Fibroblast of skin of left quadriceps (primary cell): ENCODE measurements at regions not wholly inside any gene's neighbourhood (a gene's known extent, or its start where the extent isn't known, plus 50 kb on each side); places are given as distances from the start of the nearest gene placed in this dataset.
"Not testable (repeated sequence)": the region's sequence is repeated elsewhere in the genome, so short reads cannot be mapped to it uniquely, and the experiment has no call there.

Experiments used
- DNase-seq, 2 experiments: peaks; one replicate each; pipeline ENCODE4 v3.0.0-alpha.2; 2013; ENCODE audit warnings: low read depth in 2 of 2

GRCh38 chr14:30158299-30158698, 230.7 kb upstream of the PRKD1 start:
- no peak for DNase-seq

DNA sequence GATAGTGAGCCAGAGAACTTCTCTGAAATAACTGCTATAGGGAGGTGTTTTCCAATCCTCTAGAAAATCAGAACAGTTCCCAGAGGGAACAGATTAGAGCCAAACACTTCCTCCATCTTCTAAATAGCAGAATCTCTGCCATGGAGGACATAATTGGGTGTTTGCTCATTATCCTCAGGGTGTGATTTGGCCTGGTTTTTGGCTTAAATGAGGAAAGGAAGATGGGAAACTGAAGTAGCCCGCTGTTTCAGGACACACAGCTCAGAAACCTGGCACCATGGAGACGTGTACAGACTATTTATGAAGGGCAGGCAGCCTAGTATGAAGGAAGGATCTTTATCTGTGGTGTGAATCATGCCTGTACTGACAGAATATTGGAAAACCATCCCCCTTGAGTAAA, 231.7 kb upstream of the PRKD1 start:
- DNase-seq: no peak

- DNase-seq: no peak
Observed at GRCh38 chr14:30160608-30161007, 233.0 kb upstream of the PRKD1 start.

DNA sequence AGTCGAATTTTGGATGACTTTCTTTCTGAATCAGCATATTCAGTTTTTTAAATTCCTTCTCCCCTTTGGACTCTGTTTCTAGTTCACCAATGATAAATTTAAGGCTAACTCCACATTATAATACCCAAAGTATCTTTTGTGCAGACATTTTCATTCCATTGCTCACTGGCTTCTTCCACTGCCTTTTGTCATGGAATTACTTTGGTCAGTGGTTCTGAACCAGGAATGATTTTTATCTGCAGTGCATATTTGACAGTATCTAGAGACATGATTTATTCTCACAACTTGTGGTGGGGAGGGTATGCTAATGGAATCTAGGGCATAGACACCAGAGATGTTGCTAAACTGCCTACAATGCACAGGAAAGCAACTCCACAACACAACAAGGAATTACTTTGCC, 234.4 kb upstream of the PRKD1 start:
- no peak for DNase-seq

DNA sequence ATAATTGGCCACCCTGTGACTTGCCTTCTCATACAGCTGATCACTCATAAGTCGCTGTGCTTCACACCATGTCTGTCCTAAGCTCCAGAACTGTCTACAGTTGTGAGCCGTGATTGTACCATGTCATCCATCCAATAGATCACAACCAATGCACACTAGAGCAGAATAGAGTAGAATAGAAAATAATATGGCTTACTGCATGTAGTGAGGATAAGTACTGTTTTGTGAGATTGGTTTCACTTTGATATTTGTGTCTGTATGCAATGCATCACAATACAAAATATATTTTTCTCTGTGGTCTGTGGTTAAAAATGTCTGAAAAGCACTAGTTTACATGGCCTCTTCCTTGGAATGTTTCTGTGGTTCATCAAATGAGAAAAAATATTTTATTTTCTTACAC, 237.6 kb upstream of the PRKD1 start:
- no peak for DNase-seq

DNA sequence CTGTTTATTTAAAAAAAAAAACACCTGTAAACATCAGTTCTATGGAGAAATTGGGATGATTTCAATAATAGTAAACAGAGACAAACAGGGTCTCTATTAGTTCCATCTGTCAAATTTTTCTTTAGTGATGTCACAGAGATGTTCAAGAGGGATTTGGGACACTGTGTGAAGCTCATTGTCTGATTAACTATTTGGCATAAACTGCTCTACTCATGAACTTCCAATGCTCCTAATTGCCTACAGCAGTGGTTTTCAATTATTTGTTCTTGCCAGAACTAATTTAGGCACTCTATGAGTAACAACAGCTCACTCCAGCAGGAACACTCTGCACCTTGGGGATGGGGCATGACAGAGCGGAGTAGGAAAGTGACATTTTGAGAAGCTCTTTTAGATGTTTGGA, 250.1 kb upstream of the PRKD1 start:
- peak in 1 of 2 experiments; percentile 28 for DNase-seq

DNA sequence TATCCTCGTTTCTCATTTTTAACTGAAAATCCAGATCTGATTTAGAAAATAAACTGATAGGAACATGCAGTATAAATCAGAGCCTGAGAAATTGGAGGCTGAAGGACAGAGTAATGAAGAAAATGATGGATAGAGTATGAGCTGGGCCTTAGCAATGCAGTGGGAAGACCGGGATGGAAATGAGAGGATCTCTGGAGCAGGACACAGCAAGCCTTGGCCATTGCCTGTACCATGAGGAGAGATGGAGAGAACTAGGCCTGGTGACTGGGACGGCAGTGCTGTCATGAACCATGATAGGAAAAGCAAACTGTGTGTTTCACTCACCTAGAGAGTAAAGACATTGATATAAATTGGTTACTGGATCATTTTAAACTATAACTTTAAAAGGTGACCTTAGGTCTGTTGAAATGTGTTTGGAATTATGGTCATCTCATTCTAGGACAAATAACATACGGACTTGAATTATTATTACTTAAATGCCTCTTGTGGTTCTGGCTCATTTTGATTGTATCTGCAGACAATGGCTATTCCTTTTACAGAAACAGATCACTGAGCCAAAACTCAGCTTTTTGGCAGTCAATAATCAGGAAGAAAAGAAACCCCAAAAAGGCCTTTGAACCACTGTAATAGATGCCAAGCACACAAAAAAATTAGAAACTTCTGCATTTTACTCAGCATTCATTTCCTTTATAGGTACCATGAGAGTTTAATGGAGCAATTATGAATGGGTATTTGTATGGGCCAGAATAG, 251.9 kb upstream of the PRKD1 start:
- no peak for DNase-seq

DNA sequence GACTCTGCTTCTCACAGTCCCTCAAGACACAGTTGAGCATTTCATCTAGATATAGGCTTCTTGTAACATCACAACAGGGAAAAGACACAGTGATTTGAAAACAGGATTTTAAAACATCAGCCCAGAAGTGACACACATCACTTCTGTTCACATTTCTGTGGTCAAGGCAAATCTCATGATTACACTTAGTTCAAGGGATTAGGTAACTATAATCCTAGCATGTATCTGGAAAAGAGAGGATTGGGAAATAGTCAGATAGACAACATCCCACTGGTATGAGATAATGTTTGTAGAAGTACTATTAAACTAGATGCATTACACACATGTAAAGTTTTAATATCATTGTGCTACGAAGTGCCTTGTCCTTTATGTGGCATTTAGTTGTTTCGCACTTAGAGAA, 252.6 kb upstream of the PRKD1 start:
- DNase-seq: no peak

DNA sequence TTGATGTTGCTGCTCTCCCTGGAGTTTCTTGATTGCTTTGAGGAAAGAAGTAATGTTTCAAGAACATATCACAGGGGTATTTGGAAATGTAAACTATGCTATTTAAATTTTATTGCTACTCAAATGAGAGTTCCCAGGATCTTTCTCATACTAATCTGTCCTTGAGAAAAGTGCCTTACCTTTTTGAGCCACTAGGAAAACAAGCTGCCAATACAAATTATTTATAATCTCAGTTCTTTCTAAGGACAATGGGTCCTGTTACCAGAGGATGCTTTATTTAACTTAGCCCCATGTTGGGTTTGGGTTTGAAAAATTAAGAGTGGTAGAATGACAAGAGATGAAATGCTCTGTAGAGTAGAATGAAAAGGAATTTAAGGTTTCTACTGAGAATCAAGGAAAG, 258.2 kb upstream of the PRKD1 start:
- DNase-seq: no peak

- no peak for DNase-seq
Observed at GRCh38 chr14:30191639-30192279, 264.1 kb upstream of the PRKD1 start.

DNA sequence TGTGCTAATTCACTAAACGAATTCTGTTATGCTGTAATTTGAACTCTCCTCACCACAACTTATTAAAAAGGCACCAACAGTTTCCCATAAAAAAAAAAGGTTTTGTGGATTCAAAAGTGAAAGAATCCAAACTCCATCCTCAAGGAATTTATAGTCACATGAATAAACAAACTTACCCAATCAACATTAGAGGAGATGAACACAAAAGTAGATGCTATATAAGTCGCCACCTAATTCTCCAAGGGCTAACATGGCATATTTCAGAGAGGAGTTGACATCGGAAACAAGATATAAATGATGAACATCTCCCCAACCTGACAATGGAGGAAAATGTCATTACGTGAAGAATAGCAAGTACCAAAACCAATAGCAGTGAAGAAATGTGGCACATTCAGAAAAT, 265.5 kb upstream of the PRKD1 start:
- no peak for DNase-seq

GRCh38 chr14:30193845-30194501, 266.3 kb upstream of the PRKD1 start:
- DNase-seq: peak; percentile 95 to 96

- DNase-seq: peak; percentile 95 to 97
Observed at GRCh38 chr14:30194741-30195148, 267.1 kb upstream of the PRKD1 start.

DNA sequence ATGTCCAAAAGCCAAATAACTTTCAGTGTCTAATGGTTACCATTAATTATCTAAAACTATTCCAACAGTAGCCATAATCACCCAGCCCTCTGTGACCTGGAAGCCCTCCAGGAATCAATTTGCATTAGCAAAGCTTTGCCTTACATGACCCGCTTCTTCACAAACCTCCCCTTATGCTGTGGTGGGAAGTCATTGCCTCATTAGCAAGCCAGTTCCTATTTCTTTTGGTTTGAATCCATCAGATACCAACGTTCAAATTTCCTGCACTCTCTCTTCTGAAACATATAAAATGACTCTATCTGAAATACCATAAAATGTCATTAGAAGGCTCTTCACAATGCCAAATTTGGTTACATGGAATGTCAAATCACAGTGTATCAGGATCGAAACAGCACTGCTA, 268.3 kb upstream of the PRKD1 start:
- DNase-seq: peak; percentile 80 to 82

- DNase-seq: no peak
Observed at GRCh38 chr14:30196861-30197260, 269.2 kb upstream of the PRKD1 start.

- not testable (repeated sequence) for DNase-seq
Observed at GRCh38 chr14:30198720-30199119, 271.1 kb upstream of the PRKD1 start.

DNA sequence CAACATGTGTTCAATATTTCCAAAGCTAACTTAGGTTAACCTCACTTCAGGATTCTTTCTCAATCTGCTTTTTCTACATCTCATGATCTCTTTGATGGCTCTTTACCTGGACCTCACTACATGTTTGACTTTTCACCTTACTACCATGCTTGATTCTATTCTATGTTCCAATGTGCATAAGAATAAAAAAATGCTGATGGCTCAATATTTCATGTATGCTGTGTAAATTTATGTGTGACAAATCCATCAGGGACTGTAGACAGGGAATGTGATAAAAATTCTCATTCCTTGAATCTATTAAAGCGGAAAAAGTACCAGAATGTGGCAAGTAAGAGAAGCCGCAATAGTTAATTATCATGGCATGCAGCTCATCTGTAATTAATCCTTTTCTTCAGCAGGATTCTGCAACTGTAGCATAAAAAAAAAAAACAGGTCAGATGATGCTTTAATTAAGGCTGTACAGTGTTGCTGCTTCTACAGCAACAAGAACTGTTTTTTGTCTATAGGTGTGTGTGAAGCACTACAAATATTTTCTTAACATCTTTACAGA, 276.9 kb upstream of the PRKD1 start:
- DNase-seq: no peak

DNA sequence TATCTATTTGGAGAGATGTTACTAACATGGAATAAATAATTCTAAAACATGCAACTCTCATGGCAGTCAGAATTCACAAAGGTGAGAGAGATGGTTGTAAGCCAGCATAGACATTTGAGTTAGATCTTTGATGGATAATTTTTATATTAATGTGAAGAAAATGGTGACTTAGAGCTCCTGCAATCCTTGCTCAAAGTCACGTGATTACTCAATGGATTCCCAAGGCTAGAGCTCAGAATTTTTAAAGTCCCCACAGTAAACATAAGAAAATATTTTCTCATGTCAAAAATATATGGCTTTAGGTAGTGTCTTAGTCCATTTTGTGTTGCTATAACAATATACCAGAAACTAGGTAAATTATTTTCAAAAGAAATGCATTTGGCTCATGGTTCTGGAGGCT, 281.5 kb upstream of the PRKD1 start:
- DNase-seq: no peak

- DNase-seq: no peak
Observed at GRCh38 chr14:30210630-30211029, 283.0 kb upstream of the PRKD1 start.

- peak in 1 of 2 experiments; percentile 39 for DNase-seq
Observed at GRCh38 chr14:30211326-30211725, 283.7 kb upstream of the PRKD1 start.

GRCh38 chr14:30214014-30214413, 286.4 kb upstream of the PRKD1 start:
- DNase-seq: peak in 1 of 2 experiments; percentile 24

- peak in 1 of 2 experiments; percentile 63 for DNase-seq
Observed at GRCh38 chr14:30214461-30215090, 286.9 kb upstream of the PRKD1 start.
